UCSD-AML1 (cell line): ENCODE measurements at regions not wholly inside any gene's neighbourhood (a gene's known extent, or its start where the extent isn't known, plus 50 kb on each side); places are given as distances from the start of the nearest gene placed in this dataset.
A peak's percentile ranks its signal among the peaks of the same experiment; 100 is the strongest.
"Not testable (repeated sequence)": the region's sequence is repeated elsewhere in the genome, so short reads cannot be mapped to it uniquely, and the experiment has no call there.

Source experiments
- DNase-seq: peaks from one replicate; lab custom pipeline; 2025; ENCODE audit not compliant: unreplicated experiment; lab: John Stamatoyannopoulos, UW

- not testable (repeated sequence) for DNase-seq
Observed at GRCh38 chr2:192682511-192682910, 487.8 kb upstream of the TMEFF2 start.

- DNase-seq = no peak
Observed at GRCh38 chr2:192675681-192676080, 480.9 kb upstream of the TMEFF2 start.

- DNase-seq = peak; percentile 1
Observed at GRCh38 chr2:192669505-192670091, 474.9 kb upstream of the TMEFF2 start.

GRCh38 chr2:192660555-192660954, 465.8 kb upstream of the TMEFF2 start:
- not testable (repeated sequence) for DNase-seq

GRCh38 chr2:192657362-192657761, 462.6 kb upstream of the TMEFF2 start:
- DNase-seq = no peak

- DNase-seq = peak; percentile 1
Observed at GRCh38 chr2:192655916-192656315, 461.2 kb upstream of the TMEFF2 start.

GRCh38 chr2:192645811-192646598, 451.3 kb upstream of the TMEFF2 start:
- DNase-seq = no peak

GRCh38 chr2:192634557-192634956, 439.8 kb upstream of the TMEFF2 start:
- DNase-seq = peak; percentile 3

GRCh38 chr2:192628017-192628416, 433.3 kb upstream of the TMEFF2 start:
- no peak for DNase-seq

- DNase-seq = no peak
Observed at GRCh38 chr2:192615105-192615504, 420.4 kb upstream of the TMEFF2 start.

GRCh38 chr2:192604295-192604694, 409.6 kb upstream of the TMEFF2 start:
- DNase-seq = peak; percentile 3

GRCh38 chr2:192598649-192599048, 403.9 kb upstream of the TMEFF2 start:
- DNase-seq = not testable (repeated sequence)

GRCh38 chr2:192593561-192593960, 398.8 kb upstream of the TMEFF2 start:
- peak; percentile 1 for DNase-seq

- DNase-seq = no peak
Observed at GRCh38 chr2:192591617-192592016, 396.9 kb upstream of the TMEFF2 start.

- DNase-seq = no peak
Observed at GRCh38 chr2:192585418-192585817, 390.7 kb upstream of the TMEFF2 start.

- no peak for DNase-seq
Observed at GRCh38 chr2:192584976-192585375, 390.2 kb upstream of the TMEFF2 start.

- DNase-seq = no peak
Observed at GRCh38 chr2:192579965-192580700, 385.4 kb upstream of the TMEFF2 start.

- DNase-seq = no peak
Observed at GRCh38 chr2:192578780-192579179, 384.0 kb upstream of the TMEFF2 start.

- DNase-seq = no peak
Observed at GRCh38 chr2:192577706-192578105, 383.0 kb upstream of the TMEFF2 start.

- no peak for DNase-seq
Observed at GRCh38 chr2:192574552-192574951, 379.8 kb upstream of the TMEFF2 start.

- no peak for DNase-seq
Observed at GRCh38 chr2:192571636-192572035, 376.9 kb upstream of the TMEFF2 start.

GRCh38 chr2:192570788-192571187, 376.1 kb upstream of the TMEFF2 start:
- DNase-seq = no peak
